A673 (cell line): ENCODE measurements at regions not wholly inside any gene's neighbourhood (a gene's known extent, or its start where the extent isn't known, plus 50 kb on each side); places are given as distances from the start of the nearest gene placed in this dataset.

Source experiments
- EZH2 ChIP-seq: fragments of 200-600 bp; sonication (generic); IDR thresholded peaks from 2 replicates; pipeline ENCODE4 v1.6.1; 2017; ENCODE audit warnings: borderline replicate concordance, low read depth, mild to moderate bottlenecking, mixed read lengths, antibody characterized with exemption, low read length; ENCODE audit not compliant: poor library complexity, severe bottlenecking
- TF ChIP-seq, protein P1 (sequence below): fragments of 300-800, 200-600 bp; sonication (generic); conservative IDR thresholded peaks from 2 replicates; pipeline ENCODE4 v1.5.1; 2017; ENCODE audit warnings: low read depth, mild to moderate bottlenecking, antibody characterized with exemption, low read length, moderate library complexity, mixed read lengths

DNA sequence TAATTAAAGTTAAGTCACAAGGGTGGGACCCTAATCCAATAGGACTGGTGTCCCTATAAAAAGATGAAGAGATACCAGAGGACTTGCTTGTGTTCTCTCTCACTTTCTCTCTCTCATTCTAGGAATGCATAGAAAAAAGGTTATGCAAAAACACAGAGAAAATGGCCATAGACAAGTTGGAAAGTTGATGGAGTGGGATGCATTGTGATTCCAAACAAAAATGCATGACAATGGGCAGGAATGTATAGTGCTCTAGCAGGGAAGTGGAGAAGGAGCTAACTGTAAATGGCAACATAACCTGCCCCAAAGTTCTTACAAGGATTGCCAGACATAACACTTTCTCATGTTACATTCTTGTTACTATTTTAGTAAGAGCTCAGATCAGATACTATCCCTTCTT, 301.6 kb upstream of the LRATD1 start:
- TF ChIP-seq, protein P1, sequence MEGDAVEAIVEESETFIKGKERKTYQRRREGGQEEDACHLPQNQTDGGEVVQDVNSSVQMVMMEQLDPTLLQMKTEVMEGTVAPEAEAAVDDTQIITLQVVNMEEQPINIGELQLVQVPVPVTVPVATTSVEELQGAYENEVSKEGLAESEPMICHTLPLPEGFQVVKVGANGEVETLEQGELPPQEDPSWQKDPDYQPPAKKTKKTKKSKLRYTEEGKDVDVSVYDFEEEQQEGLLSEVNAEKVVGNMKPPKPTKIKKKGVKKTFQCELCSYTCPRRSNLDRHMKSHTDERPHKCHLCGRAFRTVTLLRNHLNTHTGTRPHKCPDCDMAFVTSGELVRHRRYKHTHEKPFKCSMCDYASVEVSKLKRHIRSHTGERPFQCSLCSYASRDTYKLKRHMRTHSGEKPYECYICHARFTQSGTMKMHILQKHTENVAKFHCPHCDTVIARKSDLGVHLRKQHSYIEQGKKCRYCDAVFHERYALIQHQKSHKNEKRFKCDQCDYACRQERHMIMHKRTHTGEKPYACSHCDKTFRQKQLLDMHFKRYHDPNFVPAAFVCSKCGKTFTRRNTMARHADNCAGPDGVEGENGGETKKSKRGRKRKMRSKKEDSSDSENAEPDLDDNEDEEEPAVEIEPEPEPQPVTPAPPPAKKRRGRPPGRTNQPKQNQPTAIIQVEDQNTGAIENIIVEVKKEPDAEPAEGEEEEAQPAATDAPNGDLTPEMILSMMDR: no peak
- no peak for TF ChIP-seq EZH2
